HG03432 (cell line): ENCODE measurements at regions not wholly inside any gene's neighbourhood (a gene's known extent, or its start where the extent isn't known, plus 50 kb on each side); places are given as distances from the start of the nearest gene placed in this dataset.
"Not testable (repeated sequence)": the region's sequence is repeated elsewhere in the genome, so short reads cannot be mapped to it uniquely, and the experiment has no call there.

Experiments used
- ATAC-seq: cut with Tn5 transposase; IDR thresholded peaks from one replicate; pipeline ENCODE4 v1.9.1; 2021; ENCODE audit warnings: mild to moderate bottlenecking, moderate library complexity; ENCODE audit not compliant: unreplicated experiment

GRCh38 chr21:35510957-35511695 is 462.0 kb upstream of the RUNX1 start:
- no peak for ATAC-seq

- no peak for ATAC-seq
Measured at GRCh38 chr21:35510294-35510693, 461.2 kb upstream of the RUNX1 start.

GRCh38 chr21:35509001-35509704 is 460.1 kb upstream of the RUNX1 start:
- ATAC-seq, result no peak

- ATAC-seq, result no peak
Measured at GRCh38 chr21:35508139-35508888, 459.2 kb upstream of the RUNX1 start.

GRCh38 chr21:35507181-35507759 is 458.2 kb upstream of the RUNX1 start:
- ATAC-seq, result no peak

- no peak for ATAC-seq
Measured at GRCh38 chr21:35506771-35507170, 457.7 kb upstream of the RUNX1 start.

GRCh38 chr21:35506352-35506751 is 457.2 kb upstream of the RUNX1 start:
- no peak for ATAC-seq

- ATAC-seq, result no peak
Measured at GRCh38 chr21:35504951-35505466, 455.9 kb upstream of the RUNX1 start.

GRCh38 chr21:35504277-35504676 is 455.2 kb upstream of the RUNX1 start:
- ATAC-seq, result no peak

GRCh38 chr21:35503671-35504070 is 454.6 kb upstream of the RUNX1 start:
- no peak for ATAC-seq

- ATAC-seq, result no peak
Measured at GRCh38 chr21:35502821-35503220, 453.7 kb upstream of the RUNX1 start.

- ATAC-seq, result not testable (repeated sequence)
Measured at GRCh38 chr21:35497522-35497921, 448.4 kb upstream of the RUNX1 start.

- ATAC-seq, result no peak
Measured at GRCh38 chr21:35491920-35492678, 443.0 kb upstream of the RUNX1 start.

- no peak for ATAC-seq
Measured at GRCh38 chr21:35491114-35491513, 442.0 kb upstream of the RUNX1 start.

- ATAC-seq, result no peak
Measured at GRCh38 chr21:35489389-35489980, 440.4 kb upstream of the RUNX1 start.

GRCh38 chr21:35488946-35489345 is 439.8 kb upstream of the RUNX1 start:
- ATAC-seq, result no peak

GRCh38 chr21:35485364-35485763 is 436.3 kb upstream of the RUNX1 start:
- ATAC-seq, result no peak

- ATAC-seq, result no peak
Measured at GRCh38 chr21:35484851-35485250, 435.7 kb upstream of the RUNX1 start.

- no peak for ATAC-seq
Measured at GRCh38 chr21:35484032-35484431, 434.9 kb upstream of the RUNX1 start.
